ENCODE measurements at regions not wholly inside any gene's neighbourhood (a gene's known extent, or its start where the extent isn't known, plus 50 kb on each side); places are given as distances from the start of the nearest gene placed in this dataset.

- Histone ChIP-seq H3K9me3 (no peaks in the 10 kb centered on the region), H3K27ac (no peak overlapping the region), H3K36me3 (no peaks in the 10 kb centered on the region), H3K4me1 (no peaks in the 10 kb centered on the region), H3K4me3 (no peak overlapping the region), H3K27me3 (no peaks in the 10 kb centered on the region)
- no peak for TF ChIP-seq CTCF (IDR thresholded peaks at IDR 0.05)
- intact Hi-C loops (cut with DNase I) = no loop called here
- no peak for ATAC-seq
- DNase-seq = no peak
These were observed 166.2 kb upstream of the FAM3C start for GRCh38 chr7:121562259-121562658.

- Histone ChIP-seq H3K4me1 (no peaks in the 10 kb centered on the region), H3K36me3 (no peaks in the 10 kb centered on the region), H3K9me3 (no peaks in the 10 kb centered on the region), H3K27ac (no peak overlapping the region), H3K27me3 (no peaks in the 10 kb centered on the region), H3K4me3 (no peak overlapping the region)
- peak in 1 of 4 donors; percentile 7 for DNase-seq
- intact Hi-C loops (cut with DNase I) = no loop called here
- TF ChIP-seq CTCF (IDR thresholded peaks at IDR 0.05) = no peak
- no peak for ATAC-seq
These were observed 165.6 kb upstream of the FAM3C start for GRCh38 chr7:121561717-121562116.

- Histone ChIP-seq H3K4me3 (no peak overlapping the region), H3K27ac (no peak overlapping the region), H3K9me3 (no peaks in the 10 kb centered on the region), H3K27me3 (no peaks in the 10 kb centered on the region), H3K36me3 (no peaks in the 10 kb centered on the region), H3K4me1 (no peaks in the 10 kb centered on the region)
- TF ChIP-seq CTCF (IDR thresholded peaks at IDR 0.05) = no peak
- DNase-seq = no peak
- ATAC-seq = no peak
- intact Hi-C loops (cut with DNase I) = no loop called here
These were observed 164.3 kb upstream of the FAM3C start for GRCh38 chr7:121560267-121560990.

- Histone ChIP-seq H3K27ac (no peak overlapping the region), H3K27me3 (no peaks in the 10 kb centered on the region), H3K4me1 (no peaks in the 10 kb centered on the region), H3K4me3 (no peak overlapping the region), H3K9me3 (no peaks in the 10 kb centered on the region), H3K36me3 (no peaks in the 10 kb centered on the region)
- TF ChIP-seq CTCF (IDR thresholded peaks at IDR 0.05) = no peak
- no peak for ATAC-seq
- DNase-seq = no peak
- intact Hi-C loops (cut with DNase I) = no loop called here
These were observed 162.2 kb upstream of the FAM3C start for GRCh38 chr7:121558288-121558687.

- Histone ChIP-seq H3K4me1 (no peaks in the 10 kb centered on the region), H3K27ac (no peak overlapping the region), H3K36me3 (no peaks in the 10 kb centered on the region), H3K9me3 (no peaks in the 10 kb centered on the region), H3K27me3 (no peaks in the 10 kb centered on the region), H3K4me3 (no peak overlapping the region)
- intact Hi-C loops (cut with DNase I) = no loop called here
- no peak for TF ChIP-seq CTCF (IDR thresholded peaks at IDR 0.05)
- DNase-seq (no peak), ATAC-seq (no peak)
These were observed 161.2 kb upstream of the FAM3C start for GRCh38 chr7:121557034-121557892.
